ENCODE measurements at regions not wholly inside any gene's neighbourhood (a gene's known extent, or its start where the extent isn't known, plus 50 kb on each side); places are given as distances from the start of the nearest gene placed in this dataset.

GRCh38 chr11:95485115-95485900 lies 254.3 kb upstream of the SESN3 start:
- no peak for TF ChIP-seq CTCF (IDR thresholded peaks at IDR 0.05)
- TF ChIP-seq POLR2A (IDR thresholded peaks at IDR 0.05): no peak

All from Peyer's patch (tissue), 4 donors.